Epithelial cell of prostate (primary cell): ENCODE measurements at regions not wholly inside any gene's neighbourhood (a gene's known extent, or its start where the extent isn't known, plus 50 kb on each side); places are given as distances from the start of the nearest gene placed in this dataset.

Source experiments
- DNase-seq: peaks from one replicate; pipeline ENCODE4 v3.0.0-alpha.2; 2011; ENCODE audit warnings: low read depth, low spot score
- H3K27ac ChIP-seq: fragments of 450-650 bp; 2 replicates; pipeline ENCODE4 v1.5.1; 2017; ENCODE audit warnings: mild to moderate bottlenecking

- H3K27ac ChIP-seq: no peak overlapping the region
- DNase-seq: no peak
Measured at GRCh38 chr13:38518328-38518727, 168.5 kb upstream of the FREM2 start.

- no peak for DNase-seq
- H3K27ac ChIP-seq: no peak overlapping the region
Measured at GRCh38 chr13:38519229-38519911, 167.5 kb upstream of the FREM2 start.

- DNase-seq: no peak
Measured at GRCh38 chr13:38520041-38520440, 166.8 kb upstream of the FREM2 start.

GRCh38 chr13:38527140-38527539, 159.7 kb upstream of the FREM2 start:
- DNase-seq: no peak
- no peak overlapping the region for H3K27ac ChIP-seq

More at GRCh38 chr13:38520041-38520440, 166.8 kb upstream of the FREM2 start:
- H3K27ac ChIP-seq: no peak overlapping the region

GRCh38 chr13:38528986-38529385, 157.9 kb upstream of the FREM2 start:
- no peak overlapping the region for H3K27ac ChIP-seq
- no peak for DNase-seq

GRCh38 chr13:38530492-38530891, 156.4 kb upstream of the FREM2 start:
- H3K27ac ChIP-seq: no peak overlapping the region
- no peak for DNase-seq

- no peak overlapping the region for H3K27ac ChIP-seq
- no peak for DNase-seq
Measured at GRCh38 chr13:38535261-38535660, 151.6 kb upstream of the FREM2 start.

- DNase-seq: no peak
- H3K27ac ChIP-seq: no peak overlapping the region
Measured at GRCh38 chr13:38537051-38537450, 149.8 kb upstream of the FREM2 start.

- no peak overlapping the region for H3K27ac ChIP-seq
- DNase-seq: no peak
Measured at GRCh38 chr13:38538422-38538821, 148.5 kb upstream of the FREM2 start.

- DNase-seq: no peak
- H3K27ac ChIP-seq: no peak overlapping the region
Measured at GRCh38 chr13:38539632-38540031, 147.2 kb upstream of the FREM2 start.

GRCh38 chr13:38542601-38543000, 144.3 kb upstream of the FREM2 start:
- no peak overlapping the region for H3K27ac ChIP-seq
- DNase-seq: peak; percentile 16

- DNase-seq: no peak
- H3K27ac ChIP-seq: no peak overlapping the region
Measured at GRCh38 chr13:38543561-38543960, 143.3 kb upstream of the FREM2 start.

GRCh38 chr13:38563739-38564138, 123.1 kb upstream of the FREM2 start:
- H3K27ac ChIP-seq: no peak overlapping the region

GRCh38 chr13:38564256-38565150, 122.4 kb upstream of the FREM2 start:
- H3K27ac ChIP-seq: no peak overlapping the region
- no peak for DNase-seq

More at GRCh38 chr13:38563739-38564138, 123.1 kb upstream of the FREM2 start:
- no peak for DNase-seq

GRCh38 chr13:38566023-38566422, 120.9 kb upstream of the FREM2 start:
- DNase-seq: no peak
- no peak overlapping the region for H3K27ac ChIP-seq

- no peak overlapping the region for H3K27ac ChIP-seq
- DNase-seq: no peak
Measured at GRCh38 chr13:38566519-38566918, 120.4 kb upstream of the FREM2 start.

GRCh38 chr13:38570706-38571105, 116.2 kb upstream of the FREM2 start:
- DNase-seq: peak; percentile 10
- no peak overlapping the region for H3K27ac ChIP-seq

- no peak for DNase-seq
- no peak overlapping the region for H3K27ac ChIP-seq
Measured at GRCh38 chr13:38575427-38575826, 111.5 kb upstream of the FREM2 start.

GRCh38 chr13:38577048-38577447, 109.8 kb upstream of the FREM2 start:
- H3K27ac ChIP-seq: no peak overlapping the region
- DNase-seq: no peak

- H3K27ac ChIP-seq: no peak overlapping the region
- DNase-seq: no peak
Measured at GRCh38 chr13:38582133-38582532, 104.7 kb upstream of the FREM2 start.

GRCh38 chr13:38590230-38590629, 96.6 kb upstream of the FREM2 start:
- DNase-seq: no peak
- H3K27ac ChIP-seq: no peak overlapping the region
